HepG2 (cell line): ENCODE measurements at regions not wholly inside any gene's neighbourhood (a gene's known extent, or its start where the extent isn't known, plus 50 kb on each side); places are given as distances from the start of the nearest gene placed in this dataset.

Source experiments
- ATAC-seq: fragments of 200-7000 bp; cut with Tn5 transposase; 3 replicates; pipeline ENCODE4 v1.9.1; 2020; ENCODE audit warnings: mild to moderate bottlenecking, moderate library complexity
- BruUV-seq: library from RNA; stranded (reverse); fragments of 400-500 nt; replicated peaks from 2 replicates; lab custom pipeline; 2021; lab: Mats Ljungman, UMichigan
- CTCF ChIA-PET: fragments of 300-600 bp; formaldehyde crosslinking; extraction: SDS; loops from one replicate; lab custom pipeline; 2021; ENCODE audit warnings: low total read pairs, inconsistent platforms, low intra/inter-chr PET ratio; lab: Yijun Ruan, JAX
- POLR2A ChIA-PET: fragments of 350-600 bp; sonication (Branson Sonifier 250); formaldehyde crosslinking; loops from one replicate; lab custom pipeline; 2020; ENCODE audit warnings: antibody characterized with exemption, inconsistent platforms; lab: Yijun Ruan, JAX
- DNase-seq: peaks from one replicate; pipeline ENCODE4 v3.0.0-alpha.2; 2015; ENCODE audit warnings: low spot score
- FAIRE-seq: peaks from 3 replicates; lab custom pipeline; 2011; peaks lifted over from hg19 to GRCh38; lab: Jason Lieb, UNC
- H2AFZ ChIP-seq: one replicate; pipeline ENCODE4 v1.6.1; 2011; ENCODE audit warnings: low read length, inconsistent platforms
- H3K27ac ChIP-seq: fragments of 300-600 bp; 3 replicates; pipeline ENCODE4 v1.8.0; 2011; ENCODE audit warnings: mixed run types, mild to moderate bottlenecking, mixed read lengths, low read length, inconsistent platforms; ENCODE audit not compliant: insufficient read depth; ENCODE audit errors: extremely low read length
- H3K27me3 ChIP-seq, 2 experiments: fragments of 200-600 bp in 1 of 2; 2 replicates in 1 of 2; 3 replicates in 1 of 2; pipeline versions ENCODE4 v1.6.0 to v1.8.0; 2011; ENCODE audit warnings: low read length in 2 of 2, mild to moderate bottlenecking in 2 of 2, moderate library complexity in 2 of 2, inconsistent platforms in 1 of 2; ENCODE audit not compliant: insufficient read depth in 2 of 2, control insufficient read depth in 1 of 2
- H3K36me3 ChIP-seq, 2 experiments: fragments of 200-600 bp in 1 of 2; replicated peaks in 1 of 2; 2 replicates in 1 of 2; 3 replicates in 1 of 2; pipeline versions ENCODE4 v1.5.1 to v1.8.0; 2011; ENCODE audit warnings: low read length in 2 of 2, inconsistent platforms in 1 of 2; ENCODE audit not compliant: insufficient read depth in 2 of 2, control insufficient read depth in 1 of 2
- H3K4me1 ChIP-seq: 2 replicates; pipeline ENCODE4 v1.5.1; 2012; ENCODE audit warnings: low read length, inconsistent platforms; ENCODE audit not compliant: insufficient read depth
- H3K4me2 ChIP-seq: 2 replicates; pipeline ENCODE4 v1.6.0; 2011; ENCODE audit warnings: low read depth, low read length, inconsistent platforms
- H3K4me3 ChIP-seq, 3 experiments: fragments of 200-600 bp in 1 of 3; sonication (generic), shearing (Covaris generic) in 1 of 3; replicated peaks in 1 of 3; 2 replicates each; pipeline ENCODE4 v1.5.1; 2011 to 2016; ENCODE audit warnings: low read length in 3 of 3, inconsistent platforms in 2 of 3, low read depth in 2 of 3, mild to moderate bottlenecking in 2 of 3, control low read depth in 1 of 3, mixed read lengths in 1 of 3; ENCODE audit not compliant: insufficient read depth in 1 of 3
- H3K79me2 ChIP-seq: one replicate; pipeline ENCODE4 v1.6.1; 2011; ENCODE audit warnings: low read length, inconsistent platforms; ENCODE audit not compliant: insufficient read depth
- H3K9ac ChIP-seq: 2 replicates; pipeline ENCODE4 v1.6.0; 2011; ENCODE audit warnings: mild to moderate bottlenecking, low read depth, low read length, inconsistent platforms; ENCODE audit not compliant: insufficient read depth
- H3K9me3 ChIP-seq: 2 replicates; pipeline ENCODE4 v1.5.1; 2012; ENCODE audit warnings: mild to moderate bottlenecking, low read length
- H4K20me1 ChIP-seq: 2 replicates; pipeline ENCODE4 v1.6.0; 2011; ENCODE audit warnings: inconsistent platforms, mild to moderate bottlenecking, low read length, moderate library complexity; ENCODE audit not compliant: insufficient read depth
- ARID3A ChIP-seq: IDR thresholded peaks from 2 replicates; pipeline ENCODE4 v1.6.1; 2012; ENCODE audit warnings: low read depth, low read length, improper control_type of control experiment
- FOXP1 ChIP-seq, 2 experiments: fragments of 450-650 bp in 1 of 2; IDR thresholded peaks; 2 replicates each; pipeline ENCODE4 v1.6.1; 2017 to 2018; ENCODE audit warnings: antibody characterized with exemption in 1 of 2
- SP2 ChIP-seq: sonication (generic); formaldehyde crosslinking; IDR thresholded peaks from 2 replicates; pipeline ENCODE4 v1.5.1; 2020; ENCODE audit warnings: mild to moderate bottlenecking, missing genetic modification reagents
- ZNF318 ChIP-seq: sonication (generic); formaldehyde crosslinking; IDR thresholded peaks from 2 replicates; pipeline ENCODE4 v1.4.0; 2020; ENCODE audit warnings: mild to moderate bottlenecking, missing genetic modification reagents
- ZNF766 ChIP-seq: sonication (generic); formaldehyde crosslinking; IDR thresholded peaks from 2 replicates; pipeline ENCODE4 v1.5.0; 2020; ENCODE audit warnings: missing genetic modification reagents, borderline replicate concordance
- WGBS: methylation state at CpG from one replicate; pipeline ENCODE4 v1.1.6; 2017; ENCODE audit warnings: low lambda C conversion rate; 5-methylcytosine and 5-hydroxymethylcytosine counted together
- in situ Hi-C: cut with HindIII; loops from 2 replicates; pipeline ENCODE4 v1.10.0; 2017; ENCODE audit warnings: low pct_unique_long_range_greater_than_20kb; ENCODE audit not compliant: extremely low pct_ligation_motif_present
- intact Hi-C: fragments of 100-400 bp; cut with micrococcal nuclease; formaldehyde crosslinking; loops from one replicate; pipeline ENCODE4 v1.10.0; 2022; ENCODE audit not compliant: unreplicated experiment

DNA sequence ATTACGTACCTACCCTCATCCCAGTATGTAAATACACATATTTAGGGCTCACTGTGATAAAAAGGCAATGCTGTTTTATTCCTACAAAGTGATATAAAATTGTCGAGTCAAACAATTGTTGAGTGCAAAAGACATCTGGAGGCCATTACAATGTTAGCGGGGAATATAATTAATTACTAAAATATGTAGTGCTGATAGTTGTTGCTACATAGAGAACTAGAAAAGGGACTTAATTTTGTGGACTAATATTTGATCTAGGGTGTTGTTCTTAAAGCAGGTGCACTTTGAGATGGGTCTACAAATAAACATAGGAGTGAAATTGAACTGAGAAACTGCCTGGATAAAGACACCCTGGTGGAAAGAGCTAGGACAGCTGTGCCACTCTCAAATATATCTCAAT lies 300.1 kb downstream of the NOL4 start:
- DNase-seq (no peak), ATAC-seq (no peak), FAIRE-seq (no peak)
- peaks cover 4% of the 10 kb centered on the region; the same call in 1 of the 2 replicates for H3K9me3 ChIP-seq
- CTCF ChIA-PET: no interaction called here
- H3K4me2 ChIP-seq: no peak overlapping the region
- H3K27ac ChIP-seq: no peak overlapping the region
- no peaks in the 10 kb centered on the region for H4K20me1 ChIP-seq
- no peak overlapping the region for H2AFZ ChIP-seq
- in situ Hi-C loops: no loop called here
- no peak overlapping the region for H3K4me3 ChIP-seq
- 73% methylated on average over 3 of the region's 3 CpGs for WGBS
- no peaks in the 10 kb centered on the region for H3K27me3 ChIP-seq
- no peaks in the 10 kb centered on the region for H3K4me1 ChIP-seq
- TF ChIP-seq ARID3A (no peak), SP2 (CRISPR knock-in tag) (no peak), ZNF766 (no peak), FOXP1 (IDR thresholded peaks at IDR 0.05) (no peak), FOXP1 (CRISPR knock-in tag; IDR thresholded peaks at IDR 0.05) (no peak), ZNF318 (CRISPR knock-in tag) (no peak)
- BruUV-seq: no TSS peak
- no peaks in the 10 kb centered on the region for H3K79me2 ChIP-seq
- H3K36me3 ChIP-seq: no peaks in the 10 kb centered on the region
- H3K9ac ChIP-seq: no peak overlapping the region
- intact Hi-C loops: no loop called here
- POLR2A ChIA-PET: no interaction called here
